DOHH2 (cell line): ENCODE measurements at regions not wholly inside any gene's neighbourhood (a gene's known extent, or its start where the extent isn't known, plus 50 kb on each side); places are given as distances from the start of the nearest gene placed in this dataset.

Experiments used
- CTCF ChIP-seq: fragments of 200-600 bp; sonication (generic); IDR thresholded peaks from one replicate; pipeline ENCODE4 v1.5.1; 2014; ENCODE audit warnings: antibody characterized with exemption, mild to moderate bottlenecking, low read depth, low read length; ENCODE audit not compliant: poor library complexity, severe bottlenecking
- EZH2phosphoT487 ChIP-seq: fragments of 200-600 bp; sonication (generic); IDR thresholded peaks from 2 replicates; pipeline ENCODE4 v1.6.1; 2017; ENCODE audit warnings: borderline replicate concordance, mild to moderate bottlenecking, antibody characterized with exemption, low read length, moderate library complexity, mixed read lengths

DNA sequence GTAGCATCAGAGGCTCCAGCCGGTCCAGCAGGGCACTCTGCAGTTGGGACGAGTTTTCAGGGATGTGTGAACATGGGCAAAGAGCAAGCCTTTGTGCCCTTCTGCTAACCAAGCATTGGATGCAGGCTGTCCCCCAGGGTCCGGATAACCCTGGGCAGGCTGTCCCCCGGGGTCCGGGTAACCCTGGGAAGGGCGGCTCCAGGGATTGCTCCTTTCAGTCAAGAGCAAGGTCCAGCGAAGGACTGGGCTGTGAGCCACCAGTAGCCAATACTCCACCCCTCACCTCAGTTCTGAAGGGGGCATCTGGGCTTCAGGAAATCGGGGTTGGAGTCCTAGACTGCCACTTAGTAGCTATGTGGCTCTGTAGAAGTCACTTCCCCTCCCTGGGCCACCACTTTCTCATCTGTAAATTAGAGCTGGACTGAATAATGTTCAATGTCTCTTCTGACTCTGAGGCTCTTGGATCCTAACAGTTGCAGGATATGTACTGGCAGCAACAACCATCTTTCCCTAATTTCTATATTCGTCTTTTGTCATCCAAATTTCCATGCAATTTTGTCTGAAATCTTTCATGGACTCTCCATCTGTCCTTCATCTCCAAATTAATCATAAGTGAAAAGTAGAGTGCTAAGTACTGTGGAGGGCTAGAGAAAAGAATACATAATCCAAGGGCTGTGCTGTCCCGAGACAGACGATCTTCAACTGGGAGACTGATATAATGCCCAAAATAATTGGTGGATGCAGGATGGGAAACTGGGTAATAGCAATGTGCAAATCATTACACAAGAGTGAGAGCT is 137.4 kb upstream of the NTF3 start:
- TF ChIP-seq CTCF (no peak), EZH2phosphoT487 (no peak)
